ENCODE measurements at regions not wholly inside any gene's neighbourhood (a gene's known extent, or its start where the extent isn't known, plus 50 kb on each side); places are given as distances from the start of the nearest gene placed in this dataset.

- TF ChIP-seq, protein P1, sequence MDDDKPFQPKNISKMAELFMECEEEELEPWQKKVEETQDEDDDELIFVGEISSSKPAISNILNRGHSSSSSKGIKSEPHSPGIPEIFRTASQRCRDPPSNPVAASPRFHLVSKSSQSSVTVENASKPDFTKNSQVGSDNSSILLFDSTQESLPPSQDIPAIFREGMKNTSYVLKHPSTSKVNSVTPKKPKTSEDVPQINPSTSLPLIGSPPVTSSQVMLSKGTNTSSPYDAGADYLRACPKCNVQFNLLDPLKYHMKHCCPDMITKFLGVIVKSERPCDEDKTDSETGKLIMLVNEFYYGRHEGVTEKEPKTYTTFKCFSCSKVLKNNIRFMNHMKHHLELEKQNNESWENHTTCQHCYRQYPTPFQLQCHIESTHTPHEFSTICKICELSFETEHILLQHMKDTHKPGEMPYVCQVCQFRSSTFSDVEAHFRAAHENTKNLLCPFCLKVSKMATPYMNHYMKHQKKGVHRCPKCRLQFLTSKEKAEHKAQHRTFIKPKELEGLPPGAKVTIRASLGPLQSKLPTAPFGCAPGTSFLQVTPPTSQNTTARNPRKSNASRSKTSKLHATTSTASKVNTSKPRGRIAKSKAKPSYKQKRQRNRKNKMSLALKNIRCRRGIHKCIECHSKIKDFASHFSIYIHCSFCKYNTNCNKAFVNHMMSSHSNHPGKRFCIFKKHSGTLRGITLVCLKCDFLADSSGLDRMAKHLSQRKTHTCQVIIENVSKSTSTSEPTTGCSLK (tag by site-specific recombination; IDR thresholded peaks at IDR 0.05): no peak
These were observed 84.9 kb downstream of the IZUMO3 start (continued) for GRCh38 chr9:24460781-24461180.

GRCh38 chr9:24459953-24460352 is 85.7 kb downstream of the IZUMO3 start:
- CTCF ChIA-PET: interaction anchor here (0.7 kb wide), 1 partner anchor 28 kb away, joined by 3 read pairs; no protein-coding TSS in a partner anchor
- POLR2A ChIA-PET: no interaction called here
- no peaks in the 10 kb centered on the region for H3K9me3 ChIP-seq (ENCODE audit: control insufficient read depth, insufficient read depth, low read depth, low read length)

More at GRCh38 chr9:24459953-24460352, 85.7 kb downstream of the IZUMO3 start:
- Histone ChIP-seq H3K27ac (ENCODE audit: extremely low read depth, low read depth, low read length) (no peak overlapping the region), H3K4me3 (ENCODE audit: low read depth, low read length) (no peak overlapping the region), H3K36me3 (ENCODE audit: control insufficient read depth in 2 of 2, insufficient read depth in 1 of 2, low read length in 2 of 2) (no peaks in the 10 kb centered on the region), H3K4me1 (ENCODE audit: control insufficient read depth, insufficient read depth, low read length) (no peaks in the 10 kb centered on the region)
- TF ChIP-seq ZNF510 (tag by site-specific recombination; IDR thresholded peaks at IDR 0.05; ENCODE audit: insufficient replicate concordance) (no peak), ZSCAN23 (tag by site-specific recombination; IDR thresholded peaks at IDR 0.05) (no peak), EGR2 (tag by site-specific recombination; IDR thresholded peaks at IDR 0.05; ENCODE audit: low read depth) (no peak), ZNF114 (tag by site-specific recombination; IDR thresholded peaks at IDR 0.05) (no peak), ZNF404 (tag by site-specific recombination; IDR thresholded peaks at IDR 0.05) (no peak), ZNF302 (tag by site-specific recombination; IDR thresholded peaks at IDR 0.05; ENCODE audit: low read depth) (no peak), ZNF214 (tag by site-specific recombination; IDR thresholded peaks at IDR 0.05; ENCODE audit: borderline replicate concordance) (no peak), ZNF843 (tag by site-specific recombination; IDR thresholded peaks at IDR 0.05) (no peak), ZSCAN30 (tag by site-specific recombination; IDR thresholded peaks at IDR 0.05) (no peak), ZNF530 (tag by site-specific recombination; IDR thresholded peaks at IDR 0.05; ENCODE audit: low read depth) (no peak), ZNF354C (tag by site-specific recombination; IDR thresholded peaks at IDR 0.05; ENCODE audit: borderline replicate concordance, low read depth) (no peak)
- TF ChIP-seq, protein P2, sequence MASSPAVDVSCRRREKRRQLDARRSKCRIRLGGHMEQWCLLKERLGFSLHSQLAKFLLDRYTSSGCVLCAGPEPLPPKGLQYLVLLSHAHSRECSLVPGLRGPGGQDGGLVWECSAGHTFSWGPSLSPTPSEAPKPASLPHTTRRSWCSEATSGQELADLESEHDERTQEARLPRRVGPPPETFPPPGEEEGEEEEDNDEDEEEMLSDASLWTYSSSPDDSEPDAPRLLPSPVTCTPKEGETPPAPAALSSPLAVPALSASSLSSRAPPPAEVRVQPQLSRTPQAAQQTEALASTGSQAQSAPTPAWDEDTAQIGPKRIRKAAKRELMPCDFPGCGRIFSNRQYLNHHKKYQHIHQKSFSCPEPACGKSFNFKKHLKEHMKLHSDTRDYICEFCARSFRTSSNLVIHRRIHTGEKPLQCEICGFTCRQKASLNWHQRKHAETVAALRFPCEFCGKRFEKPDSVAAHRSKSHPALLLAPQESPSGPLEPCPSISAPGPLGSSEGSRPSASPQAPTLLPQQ (tag by site-specific recombination; IDR thresholded peaks at IDR 0.05): no peak
- TF ChIP-seq, protein P3, sequence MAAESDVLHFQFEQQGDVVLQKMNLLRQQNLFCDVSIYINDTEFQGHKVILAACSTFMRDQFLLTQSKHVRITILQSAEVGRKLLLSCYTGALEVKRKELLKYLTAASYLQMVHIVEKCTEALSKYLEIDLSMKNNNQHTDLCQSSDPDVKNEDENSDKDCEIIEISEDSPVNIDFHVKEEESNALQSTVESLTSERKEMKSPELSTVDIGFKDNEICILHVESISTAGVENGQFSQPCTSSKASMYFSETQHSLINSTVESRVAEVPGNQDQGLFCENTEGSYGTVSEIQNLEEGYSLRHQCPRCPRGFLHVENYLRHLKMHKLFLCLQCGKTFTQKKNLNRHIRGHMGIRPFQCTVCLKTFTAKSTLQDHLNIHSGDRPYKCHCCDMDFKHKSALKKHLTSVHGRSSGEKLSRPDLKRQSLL (tag by site-specific recombination; IDR thresholded peaks at IDR 0.05): no peak
- TF ChIP-seq, protein P4, sequence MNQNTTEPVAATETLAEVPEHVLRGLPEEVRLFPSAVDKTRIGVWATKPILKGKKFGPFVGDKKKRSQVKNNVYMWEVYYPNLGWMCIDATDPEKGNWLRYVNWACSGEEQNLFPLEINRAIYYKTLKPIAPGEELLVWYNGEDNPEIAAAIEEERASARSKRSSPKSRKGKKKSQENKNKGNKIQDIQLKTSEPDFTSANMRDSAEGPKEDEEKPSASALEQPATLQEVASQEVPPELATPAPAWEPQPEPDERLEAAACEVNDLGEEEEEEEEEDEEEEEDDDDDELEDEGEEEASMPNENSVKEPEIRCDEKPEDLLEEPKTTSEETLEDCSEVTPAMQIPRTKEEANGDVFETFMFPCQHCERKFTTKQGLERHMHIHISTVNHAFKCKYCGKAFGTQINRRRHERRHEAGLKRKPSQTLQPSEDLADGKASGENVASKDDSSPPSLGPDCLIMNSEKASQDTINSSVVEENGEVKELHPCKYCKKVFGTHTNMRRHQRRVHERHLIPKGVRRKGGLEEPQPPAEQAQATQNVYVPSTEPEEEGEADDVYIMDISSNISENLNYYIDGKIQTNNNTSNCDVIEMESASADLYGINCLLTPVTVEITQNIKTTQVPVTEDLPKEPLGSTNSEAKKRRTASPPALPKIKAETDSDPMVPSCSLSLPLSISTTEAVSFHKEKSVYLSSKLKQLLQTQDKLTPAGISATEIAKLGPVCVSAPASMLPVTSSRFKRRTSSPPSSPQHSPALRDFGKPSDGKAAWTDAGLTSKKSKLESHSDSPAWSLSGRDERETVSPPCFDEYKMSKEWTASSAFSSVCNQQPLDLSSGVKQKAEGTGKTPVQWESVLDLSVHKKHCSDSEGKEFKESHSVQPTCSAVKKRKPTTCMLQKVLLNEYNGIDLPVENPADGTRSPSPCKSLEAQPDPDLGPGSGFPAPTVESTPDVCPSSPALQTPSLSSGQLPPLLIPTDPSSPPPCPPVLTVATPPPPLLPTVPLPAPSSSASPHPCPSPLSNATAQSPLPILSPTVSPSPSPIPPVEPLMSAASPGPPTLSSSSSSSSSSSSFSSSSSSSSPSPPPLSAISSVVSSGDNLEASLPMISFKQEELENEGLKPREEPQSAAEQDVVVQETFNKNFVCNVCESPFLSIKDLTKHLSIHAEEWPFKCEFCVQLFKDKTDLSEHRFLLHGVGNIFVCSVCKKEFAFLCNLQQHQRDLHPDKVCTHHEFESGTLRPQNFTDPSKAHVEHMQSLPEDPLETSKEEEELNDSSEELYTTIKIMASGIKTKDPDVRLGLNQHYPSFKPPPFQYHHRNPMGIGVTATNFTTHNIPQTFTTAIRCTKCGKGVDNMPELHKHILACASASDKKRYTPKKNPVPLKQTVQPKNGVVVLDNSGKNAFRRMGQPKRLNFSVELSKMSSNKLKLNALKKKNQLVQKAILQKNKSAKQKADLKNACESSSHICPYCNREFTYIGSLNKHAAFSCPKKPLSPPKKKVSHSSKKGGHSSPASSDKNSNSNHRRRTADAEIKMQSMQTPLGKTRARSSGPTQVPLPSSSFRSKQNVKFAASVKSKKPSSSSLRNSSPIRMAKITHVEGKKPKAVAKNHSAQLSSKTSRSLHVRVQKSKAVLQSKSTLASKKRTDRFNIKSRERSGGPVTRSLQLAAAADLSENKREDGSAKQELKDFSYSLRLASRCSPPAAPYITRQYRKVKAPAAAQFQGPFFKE (tag by site-specific recombination; IDR thresholded peaks at IDR 0.05; ENCODE audit: borderline replicate concordance): no peak
- TF ChIP-seq, protein P5, sequence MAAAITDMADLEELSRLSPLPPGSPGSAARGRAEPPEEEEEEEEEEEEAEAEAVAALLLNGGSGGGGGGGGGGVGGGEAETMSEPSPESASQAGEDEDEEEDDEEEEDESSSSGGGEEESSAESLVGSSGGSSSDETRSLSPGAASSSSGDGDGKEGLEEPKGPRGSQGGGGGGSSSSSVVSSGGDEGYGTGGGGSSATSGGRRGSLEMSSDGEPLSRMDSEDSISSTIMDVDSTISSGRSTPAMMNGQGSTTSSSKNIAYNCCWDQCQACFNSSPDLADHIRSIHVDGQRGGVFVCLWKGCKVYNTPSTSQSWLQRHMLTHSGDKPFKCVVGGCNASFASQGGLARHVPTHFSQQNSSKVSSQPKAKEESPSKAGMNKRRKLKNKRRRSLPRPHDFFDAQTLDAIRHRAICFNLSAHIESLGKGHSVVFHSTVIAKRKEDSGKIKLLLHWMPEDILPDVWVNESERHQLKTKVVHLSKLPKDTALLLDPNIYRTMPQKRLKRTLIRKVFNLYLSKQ (tag by site-specific recombination; IDR thresholded peaks at IDR 0.05; ENCODE audit: borderline replicate concordance): no peak
